H4 (cell line): ENCODE measurements at regions not wholly inside any gene's neighbourhood (a gene's known extent, or its start where the extent isn't known, plus 50 kb on each side); places are given as distances from the start of the nearest gene placed in this dataset.
"Not testable (repeated sequence)": the region's sequence is repeated elsewhere in the genome, so short reads cannot be mapped to it uniquely, and the experiment has no call there.

Source experiments
- DNase-seq: peaks from one replicate; pipeline ENCODE4 v3.0.0-alpha.2; 2015; ENCODE audit warnings: low spot score

GRCh38 chr2:13682540-13683272 is 949.8 kb upstream of the LRATD1 start:
- DNase-seq: peak; percentile 16

GRCh38 chr2:13686262-13686661 is 946.3 kb upstream of the LRATD1 start:
- no peak for DNase-seq

GRCh38 chr2:13694673-13695072 is 937.8 kb upstream of the LRATD1 start:
- no peak for DNase-seq

- DNase-seq: no peak
Measured at GRCh38 chr2:13696601-13697000, 935.9 kb upstream of the LRATD1 start.

GRCh38 chr2:13698847-13699246 is 933.7 kb upstream of the LRATD1 start:
- peak; percentile 4 for DNase-seq

GRCh38 chr2:13699939-13700338 is 932.6 kb upstream of the LRATD1 start:
- not testable (repeated sequence) for DNase-seq

- DNase-seq: no peak
Measured at GRCh38 chr2:13711154-13711553, 921.4 kb upstream of the LRATD1 start.

GRCh38 chr2:13714466-13714865 is 918.1 kb upstream of the LRATD1 start:
- no peak for DNase-seq

- no peak for DNase-seq
Measured at GRCh38 chr2:13725945-13726344, 906.6 kb upstream of the LRATD1 start.

GRCh38 chr2:13745330-13745729 is 887.2 kb upstream of the LRATD1 start:
- peak; percentile 42 for DNase-seq

- no peak for DNase-seq
Measured at GRCh38 chr2:13751955-13752354, 880.6 kb upstream of the LRATD1 start.

- DNase-seq: no peak
Measured at GRCh38 chr2:13758412-13758811, 874.1 kb upstream of the LRATD1 start.

GRCh38 chr2:13768274-13768673 is 864.2 kb upstream of the LRATD1 start:
- no peak for DNase-seq

- DNase-seq: no peak
Measured at GRCh38 chr2:13770279-13770678, 862.2 kb upstream of the LRATD1 start.

GRCh38 chr2:13779996-13780395 is 852.5 kb upstream of the LRATD1 start:
- DNase-seq: no peak

- no peak for DNase-seq
Measured at GRCh38 chr2:13791019-13791547, 841.4 kb upstream of the LRATD1 start.

GRCh38 chr2:13806539-13806938 is 826.0 kb upstream of the LRATD1 start:
- no peak for DNase-seq

- DNase-seq: no peak
Measured at GRCh38 chr2:13813236-13813635, 819.3 kb upstream of the LRATD1 start.

- DNase-seq: no peak
Measured at GRCh38 chr2:13818002-13818401, 814.5 kb upstream of the LRATD1 start.

- DNase-seq: peak; percentile 3
Measured at GRCh38 chr2:13819896-13820295, 812.6 kb upstream of the LRATD1 start.

GRCh38 chr2:13821255-13821880 is 811.1 kb upstream of the LRATD1 start:
- peak; percentile 50 for DNase-seq

- DNase-seq: no peak
Measured at GRCh38 chr2:13822365-13822764, 810.2 kb upstream of the LRATD1 start.

GRCh38 chr2:13826314-13826853 is 806.1 kb upstream of the LRATD1 start:
- DNase-seq: no peak
